ENCODE measurements at regions not wholly inside any gene's neighbourhood (a gene's known extent, or its start where the extent isn't known, plus 50 kb on each side); places are given as distances from the start of the nearest gene placed in this dataset.
A peak's percentile ranks its signal among the peaks of the same experiment; 100 is the strongest.

- no peak for DNase-seq (ENCODE audit: low read depth, low spot score)
- in situ Hi-C loops (cut with HindIII; ENCODE audit: low sequenced_read_pairs) = no loop called here
- no peak for TF ChIP-seq CTCF (IDR thresholded peaks at IDR 0.05; ENCODE audit: low read depth, low read length)
- no peak overlapping the region for H3K4me3 ChIP-seq (ENCODE audit: low read depth, low read length)
Measured at GRCh38 chr12:24069532-24070395, 120.3 kb upstream of the SOX5 start.

- in situ Hi-C loops (cut with HindIII; ENCODE audit: low sequenced_read_pairs) = no loop called here
- H3K4me3 ChIP-seq (ENCODE audit: low read depth, low read length) = no peak overlapping the region
- no peak for TF ChIP-seq CTCF (IDR thresholded peaks at IDR 0.05; ENCODE audit: low read depth, low read length)
- DNase-seq (ENCODE audit: low read depth, low spot score) = peak; percentile 90
Measured at GRCh38 chr12:24066865-24067264, 117.4 kb upstream of the SOX5 start.

GRCh38 chr12:24066097-24066496 is 116.6 kb upstream of the SOX5 start:
- H3K4me3 ChIP-seq (ENCODE audit: low read depth, low read length) = no peak overlapping the region
- TF ChIP-seq CTCF (IDR thresholded peaks at IDR 0.05; ENCODE audit: low read depth, low read length) = no peak
- DNase-seq (ENCODE audit: low read depth, low spot score) = no peak
- in situ Hi-C loops (cut with HindIII; ENCODE audit: low sequenced_read_pairs) = no loop called here

- in situ Hi-C loops (cut with HindIII; ENCODE audit: low sequenced_read_pairs) = no loop called here
- no peak for DNase-seq (ENCODE audit: low read depth, low spot score)
Measured at GRCh38 chr12:24062642-24063245, 113.3 kb upstream of the SOX5 start.

GRCh38 chr12:24060089-24060488 is 110.6 kb upstream of the SOX5 start:
- no peak overlapping the region for H3K4me3 ChIP-seq (ENCODE audit: low read depth, low read length)
- in situ Hi-C loops (cut with HindIII; ENCODE audit: low sequenced_read_pairs) = no loop called here
- TF ChIP-seq CTCF (IDR thresholded peaks at IDR 0.05; ENCODE audit: low read depth, low read length) = no peak
- no peak for DNase-seq (ENCODE audit: low read depth, low spot score)

More at GRCh38 chr12:24062642-24063245, 113.3 kb upstream of the SOX5 start:
- no peak for TF ChIP-seq CTCF (IDR thresholded peaks at IDR 0.05; ENCODE audit: low read depth, low read length)
- no peak overlapping the region for H3K4me3 ChIP-seq (ENCODE audit: low read depth, low read length)

- DNase-seq (ENCODE audit: low read depth, low spot score) = no peak
- in situ Hi-C loops (cut with HindIII; ENCODE audit: low sequenced_read_pairs) = no loop called here
- no peak overlapping the region for H3K4me3 ChIP-seq (ENCODE audit: low read depth, low read length)
- TF ChIP-seq CTCF (IDR thresholded peaks at IDR 0.05; ENCODE audit: low read depth, low read length) = no peak
Measured at GRCh38 chr12:24057920-24058476, 108.5 kb upstream of the SOX5 start.

Data from astrocyte of the spinal cord (primary cell).